ENCODE measurements at regions not wholly inside any gene's neighbourhood (a gene's known extent, or its start where the extent isn't known, plus 50 kb on each side); places are given as distances from the start of the nearest gene placed in this dataset.
"Not testable (repeated sequence)": the region's sequence is repeated elsewhere in the genome, so short reads cannot be mapped to it uniquely, and the experiment has no call there.

DNA sequence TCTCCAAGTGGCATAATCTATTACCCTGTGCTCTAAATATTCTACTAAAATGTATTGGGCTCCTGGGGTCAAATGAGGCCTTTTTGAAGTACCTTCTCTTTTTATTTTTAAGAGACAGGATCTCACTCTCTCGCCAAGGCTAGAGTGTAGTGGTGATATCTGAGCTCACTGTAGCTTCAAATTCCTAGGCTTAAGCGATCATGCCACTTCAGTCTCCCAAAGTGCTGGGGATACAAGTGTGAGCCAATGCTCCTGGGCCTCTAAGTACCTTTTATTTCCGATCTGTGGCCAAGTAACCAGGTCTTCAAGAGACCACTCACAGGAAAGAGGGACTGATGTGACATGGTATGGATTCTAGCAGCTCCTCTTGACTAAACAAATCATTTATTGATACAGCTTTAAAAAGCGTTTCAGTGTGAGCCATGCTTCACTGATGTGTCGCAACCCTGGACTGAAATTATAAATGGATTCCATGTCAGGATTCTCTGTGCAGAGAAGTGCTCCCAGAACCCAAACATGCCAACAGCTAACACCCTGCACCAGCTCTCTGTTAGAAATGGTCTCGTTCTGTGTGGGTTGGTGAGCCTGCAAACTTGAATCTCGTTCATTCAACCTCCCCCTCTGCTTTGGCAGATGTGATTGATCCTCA, 477.8 kb downstream of the HINT1 start:
- DNase-seq (ENCODE audit: missing footprints) (no peak), ATAC-seq (no peak)
- intact Hi-C loops (cut with DNase I) = no loop called here

DNA sequence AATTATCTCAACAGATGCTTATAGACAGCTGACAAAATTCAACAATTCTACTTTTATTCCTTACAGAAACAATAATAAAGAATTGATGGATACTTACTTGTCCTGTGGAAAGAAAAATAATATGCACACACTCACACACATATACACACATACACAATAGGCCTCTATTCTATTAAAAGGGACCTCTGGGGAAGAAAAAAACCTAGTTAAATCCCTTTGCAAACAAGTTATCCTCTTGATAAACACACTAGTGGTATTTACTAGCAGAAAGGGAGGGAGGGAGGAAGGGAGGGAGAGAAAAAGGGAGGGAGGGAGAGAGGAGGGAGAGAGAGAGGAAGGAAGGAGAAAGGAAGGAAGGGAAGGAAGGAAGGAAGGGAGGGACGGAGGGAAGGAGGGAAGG, 486.4 kb downstream of the HINT1 start:
- ATAC-seq = no peak
- intact Hi-C loops (cut with DNase I) = no loop called here
- no peak for DNase-seq (ENCODE audit: missing footprints)

DNA sequence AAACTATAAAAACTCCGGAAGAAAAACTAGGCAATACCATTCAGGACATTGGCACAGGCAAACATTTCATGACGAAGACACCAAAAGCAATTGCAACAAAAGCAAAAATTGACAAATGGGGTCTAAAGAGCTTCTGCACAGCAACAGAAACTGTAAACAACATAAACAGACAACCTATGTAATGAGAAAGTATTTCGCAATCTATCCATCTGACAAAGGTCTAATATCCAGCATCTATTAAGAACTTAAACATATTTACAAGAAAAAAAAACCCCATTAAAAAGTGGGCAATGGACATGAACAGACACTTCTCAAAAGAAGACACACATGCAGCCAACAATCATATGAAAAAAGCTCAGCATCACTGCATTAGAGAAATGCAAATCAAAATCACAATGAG, 498.6 kb downstream of the HINT1 start:
- no peak for ATAC-seq

DNA sequence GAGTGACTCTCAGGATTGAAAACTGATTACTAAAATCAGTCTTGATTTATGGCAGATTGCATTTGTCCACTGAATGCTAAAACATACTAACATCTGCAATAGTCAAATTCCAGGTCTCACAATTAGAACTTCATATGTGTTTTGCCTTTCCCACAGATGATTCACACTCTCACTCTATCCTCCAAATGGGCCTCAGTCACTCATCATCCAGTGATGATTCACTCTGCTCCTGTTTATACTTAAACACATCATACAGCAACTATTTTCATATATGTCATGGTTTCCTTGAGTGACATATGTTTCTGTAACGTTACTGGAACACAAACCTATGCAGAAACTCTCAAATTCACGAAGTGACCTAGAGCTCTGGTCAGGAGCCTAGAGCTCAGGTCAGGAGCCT, 512.9 kb downstream of the HINT1 start:
- intact Hi-C loops (cut with DNase I) = no loop called here
- ATAC-seq (no peak), DNase-seq (ENCODE audit: missing footprints) (no peak)

More for the DNA sequence above, 498.6 kb downstream of the HINT1 start:
- DNase-seq (ENCODE audit: missing footprints) = no peak
- intact Hi-C loops (cut with DNase I) = no loop called here

DNA sequence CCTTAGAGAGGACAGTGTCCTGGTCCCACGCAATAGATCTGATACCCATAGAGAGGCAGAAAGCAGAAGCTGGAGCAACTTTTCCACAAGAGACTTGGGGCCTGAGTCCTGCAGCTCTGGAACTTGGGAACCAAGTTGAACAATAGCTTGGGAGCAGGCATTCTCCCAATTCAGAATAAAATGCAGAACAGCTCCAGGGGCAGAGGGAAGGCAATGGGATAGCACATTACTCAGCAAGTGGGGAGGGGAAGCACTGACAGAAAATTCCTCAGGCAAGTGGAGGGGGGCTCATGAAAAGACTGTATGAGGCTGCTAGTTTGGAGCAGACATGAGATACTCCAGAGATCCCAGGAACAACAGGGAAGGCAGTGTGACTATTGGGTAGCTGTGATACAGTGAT, 513.6 kb downstream of the HINT1 start:
- no peak for DNase-seq (ENCODE audit: missing footprints)
- no peak for ATAC-seq
- intact Hi-C loops (cut with DNase I) = no loop called here

DNA sequence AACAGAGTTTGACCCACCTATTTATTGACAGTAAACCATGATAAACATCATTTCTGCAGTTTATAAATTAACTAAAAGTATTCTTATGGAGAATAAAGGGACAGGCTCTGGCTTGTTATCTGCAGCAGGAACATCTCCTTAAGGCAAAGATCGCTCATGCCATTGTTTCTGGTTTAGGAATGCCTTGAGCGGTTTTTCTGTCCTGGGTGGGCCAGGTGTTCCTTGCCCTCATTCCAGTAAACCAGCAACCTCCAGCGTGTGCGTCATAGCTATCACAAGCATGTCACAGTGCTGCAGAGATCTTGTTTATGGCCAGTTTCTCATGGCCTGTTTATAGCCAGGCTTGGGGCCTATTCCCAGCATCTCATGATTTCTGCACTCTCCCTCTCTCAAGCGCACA, 521.7 kb downstream of the HINT1 start:
- ATAC-seq (no peak), DNase-seq (ENCODE audit: missing footprints) (no peak)
- intact Hi-C loops (cut with DNase I) = no loop called here

DNA sequence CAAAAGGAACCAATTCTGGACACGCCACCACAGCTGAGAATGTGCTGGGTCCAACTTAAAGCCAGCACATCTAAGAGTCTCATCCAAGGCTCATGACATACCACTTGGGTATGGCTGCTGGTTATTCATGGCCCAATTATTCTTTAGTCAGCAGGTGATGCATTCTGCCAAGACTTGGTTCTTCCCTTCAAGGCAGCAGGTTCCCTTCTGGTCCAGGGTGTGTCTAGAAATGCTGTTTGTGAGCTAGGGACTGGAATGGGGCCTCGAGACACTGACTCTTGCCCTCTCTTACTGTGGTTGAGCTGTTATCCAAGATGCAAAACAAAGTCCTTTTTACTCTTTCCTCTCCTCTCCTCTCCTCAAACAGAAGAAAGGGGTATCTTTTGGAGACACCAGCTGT, 522.6 kb downstream of the HINT1 start:
- intact Hi-C loops (cut with DNase I) = no loop called here
- DNase-seq (ENCODE audit: missing footprints) = no peak
- no peak for ATAC-seq

DNA sequence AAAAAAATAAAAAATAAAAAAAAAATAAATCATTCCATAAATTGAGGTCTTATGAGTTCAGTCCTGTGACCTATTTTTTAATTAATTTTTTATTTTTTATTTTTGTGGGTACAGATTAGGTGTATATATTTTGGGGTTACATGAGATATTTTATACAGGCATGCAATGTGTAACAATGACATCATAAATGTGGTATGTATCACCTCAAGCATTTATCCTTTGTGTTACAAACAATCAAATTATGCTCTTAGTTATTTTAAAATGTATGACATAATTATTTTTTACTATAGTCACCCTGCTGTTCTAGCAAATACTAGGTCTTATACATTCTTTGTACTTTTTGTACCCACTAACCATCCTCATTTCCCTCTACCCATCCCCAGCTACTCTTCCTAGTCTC, 537.9 kb downstream of the HINT1 start:
- intact Hi-C loops (cut with DNase I) = loop anchor here (5.0 kb wide), 1 partner anchor 165 kb away; no protein-coding TSS in a partner anchor
- DNase-seq (ENCODE audit: missing footprints) (no peak), ATAC-seq (no peak)

DNA sequence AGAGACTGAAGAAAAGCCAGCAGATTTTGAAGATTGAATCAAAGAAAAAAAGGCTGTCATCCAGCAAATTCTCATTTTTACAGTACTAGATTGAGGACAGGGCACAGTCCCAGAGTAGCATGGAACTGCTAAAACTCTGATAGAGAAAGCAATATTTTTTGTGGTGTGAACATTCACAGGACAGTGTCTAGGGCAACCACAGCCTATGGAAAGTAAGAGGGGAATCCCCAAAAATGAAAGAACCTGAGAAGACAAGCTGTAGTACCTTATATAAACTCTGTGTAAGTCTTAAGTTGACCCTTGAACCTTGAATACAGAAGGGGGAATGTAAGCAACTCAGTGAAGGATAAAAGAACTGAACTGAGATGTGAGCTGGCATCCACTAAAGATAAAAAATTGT, 540.3 kb downstream of the HINT1 start:
- intact Hi-C loops (cut with DNase I) = loop anchor here (5.0 kb wide), 1 partner anchor 163 kb away; no protein-coding TSS in a partner anchor
- ATAC-seq (no peak), DNase-seq (ENCODE audit: missing footprints) (no peak)

DNA sequence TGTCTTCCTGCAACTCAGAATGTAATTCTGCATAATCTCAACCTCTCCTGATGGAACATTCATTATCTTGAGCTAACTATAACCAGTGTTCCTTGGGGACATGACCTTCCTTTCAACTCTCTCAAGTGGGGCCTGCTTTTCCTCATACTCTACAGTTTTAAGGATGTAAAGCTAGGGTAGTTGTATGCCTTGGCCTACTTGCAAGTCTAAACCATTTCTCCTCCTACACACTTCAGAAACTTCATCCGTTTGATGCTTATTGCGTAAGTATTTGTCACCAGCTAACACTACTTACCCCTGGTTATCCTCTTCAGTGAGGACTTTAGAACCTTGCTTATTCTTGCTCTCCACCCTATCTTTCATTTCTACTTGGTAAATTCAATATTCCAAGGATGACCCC, 548.9 kb downstream of the HINT1 start:
- ATAC-seq (no peak), DNase-seq (ENCODE audit: missing footprints) (no peak)
- intact Hi-C loops (cut with DNase I) = no loop called here

DNA sequence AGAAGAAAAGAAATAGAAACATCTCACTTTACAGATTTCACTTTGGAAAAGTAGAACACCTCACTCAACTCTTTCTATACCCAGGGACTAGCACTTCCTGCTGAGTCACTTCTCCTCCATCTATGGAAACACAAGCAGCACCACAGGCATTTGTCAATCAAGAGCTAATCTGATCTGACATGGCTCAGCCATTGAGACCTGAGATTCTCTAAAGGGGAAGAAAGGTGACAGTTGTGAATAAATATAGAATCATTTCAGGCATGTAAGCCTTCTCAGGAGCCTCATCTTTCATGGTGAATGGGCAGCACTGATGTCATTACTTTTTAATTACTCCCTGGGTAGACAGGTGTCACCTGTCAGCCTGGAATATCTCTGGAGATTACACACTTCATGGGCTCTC, 559.8 kb downstream of the HINT1 start:
- no peak for DNase-seq (ENCODE audit: missing footprints)
- intact Hi-C loops (cut with DNase I) = no loop called here
- no peak for ATAC-seq

DNA sequence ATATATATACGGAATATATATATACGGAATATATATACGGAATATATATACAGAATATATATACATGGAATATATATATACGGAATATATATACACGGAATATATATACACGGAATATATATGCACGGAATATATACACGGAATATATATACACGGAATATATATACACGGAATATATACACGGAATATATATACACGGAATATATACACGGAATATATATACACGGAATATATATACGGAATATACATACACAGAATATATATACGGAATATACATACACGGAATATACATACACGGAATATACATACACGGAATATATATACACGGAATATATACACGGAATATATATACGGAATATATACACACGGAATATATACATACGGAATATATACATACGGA, 568.4 kb downstream of the HINT1 start:
- intact Hi-C loops (cut with DNase I); ATAC-seq; DNase-seq (ENCODE audit: missing footprints): not testable (repeated sequence)

DNA sequence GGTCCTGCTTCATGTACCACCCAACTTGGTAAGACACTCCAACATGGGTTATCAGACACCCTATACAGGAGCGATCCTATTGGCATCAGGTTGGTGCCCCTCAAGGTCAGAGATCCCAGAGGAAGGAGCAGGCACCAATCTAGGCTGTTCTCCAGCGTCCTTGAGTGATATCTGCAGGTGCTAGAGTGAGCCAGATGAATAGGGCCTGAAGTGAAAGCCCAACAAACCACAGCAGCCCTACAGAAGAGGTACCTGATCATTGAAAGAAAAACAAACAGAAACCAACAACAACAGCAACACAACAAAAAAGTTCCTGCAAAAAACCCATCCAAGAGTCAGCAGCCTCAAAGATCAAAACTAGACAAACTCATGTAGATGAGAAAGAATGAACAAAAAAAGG, 584.8 kb downstream of the HINT1 start:
- intact Hi-C loops (cut with DNase I) = no loop called here

DNA sequence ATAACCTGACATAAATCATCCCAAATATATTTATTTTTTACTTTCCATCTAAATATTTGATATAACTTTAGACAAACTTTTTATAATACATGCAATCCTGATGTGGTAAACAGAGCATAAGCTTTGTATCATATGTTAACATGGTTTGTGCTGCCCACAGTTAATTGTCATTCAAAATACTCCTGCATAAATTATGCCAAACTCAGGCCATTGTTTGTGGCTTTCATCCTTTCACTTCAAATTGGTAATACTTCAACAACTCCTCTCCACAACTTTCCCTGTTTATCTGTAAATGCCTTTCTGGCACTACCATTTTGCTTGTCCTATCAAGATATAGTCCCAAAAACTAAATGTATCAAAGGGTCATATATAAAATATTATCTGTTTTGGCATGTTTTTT, 586.7 kb downstream of the HINT1 start:
- ATAC-seq (no peak), DNase-seq (ENCODE audit: missing footprints) (no peak)
- intact Hi-C loops (cut with DNase I) = no loop called here

More for the DNA sequence above, 584.8 kb downstream of the HINT1 start:
- DNase-seq (ENCODE audit: missing footprints) (no peak), ATAC-seq (no peak)

DNA sequence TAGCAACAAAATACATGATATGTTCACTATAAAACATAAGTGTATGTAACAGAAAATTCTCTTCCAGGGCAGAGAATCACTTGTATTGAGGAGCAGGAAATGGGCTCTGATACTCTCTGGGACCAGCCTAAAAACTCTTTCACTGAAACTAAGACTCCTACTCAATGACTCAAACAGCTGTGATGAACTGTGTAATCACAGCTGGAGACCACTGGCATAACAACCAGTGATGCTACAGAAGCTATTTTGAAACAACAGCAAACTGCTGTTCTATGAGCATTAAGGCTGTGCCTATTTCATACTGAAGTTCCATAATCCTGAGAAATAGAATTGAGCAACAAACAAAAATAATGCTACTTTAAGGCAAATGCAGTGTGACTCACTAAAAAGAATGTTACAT, 594.0 kb downstream of the HINT1 start:
- ATAC-seq = no peak

DNA sequence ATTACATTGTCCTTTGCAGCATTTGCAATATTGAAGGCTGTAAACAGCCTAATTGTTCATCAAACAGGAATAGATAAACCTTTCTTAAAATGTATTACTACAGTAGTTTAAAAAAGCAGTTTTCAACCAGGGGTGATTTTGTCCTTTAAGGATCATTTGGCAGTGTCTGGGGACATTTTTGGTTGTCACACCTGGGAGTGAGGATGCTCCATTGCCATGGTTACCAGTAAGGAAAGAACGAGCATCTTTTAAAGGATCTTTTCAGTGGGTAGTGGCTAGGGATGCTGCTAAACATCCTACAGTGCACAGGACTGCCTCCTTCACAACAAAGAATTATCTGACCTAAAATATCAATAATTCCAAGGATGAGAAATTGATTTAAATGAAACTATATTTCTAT, 596.3 kb downstream of the HINT1 start:
- no peak for DNase-seq (ENCODE audit: missing footprints)
- no peak for ATAC-seq

More for the DNA sequence above, 594.0 kb downstream of the HINT1 start:
- intact Hi-C loops (cut with DNase I) = no loop called here
- no peak for DNase-seq (ENCODE audit: missing footprints)

DNA sequence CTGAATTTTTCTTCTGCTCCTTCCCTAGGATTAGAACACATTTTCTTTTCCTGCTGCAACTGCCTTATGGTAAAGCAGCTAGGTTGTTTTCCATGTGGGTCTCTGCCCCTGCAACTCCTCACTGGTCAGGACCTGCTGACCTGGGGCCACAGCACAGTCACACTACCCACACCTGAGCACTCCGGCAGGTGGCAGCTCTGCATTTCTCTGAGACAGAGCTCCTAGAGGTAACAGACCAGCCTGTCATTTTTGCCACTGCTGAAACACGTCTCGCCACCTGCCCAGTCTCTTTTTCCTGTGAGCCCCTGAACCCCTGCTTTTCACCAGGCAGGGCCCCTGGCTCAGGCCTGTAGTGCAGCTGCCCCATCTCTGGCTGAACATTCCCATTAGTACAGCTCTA, 609.6 kb downstream of the HINT1 start:
- ATAC-seq = no peak
- DNase-seq (ENCODE audit: missing footprints) = no peak
- intact Hi-C loops (cut with DNase I) = no loop called here

More for the DNA sequence above, 596.3 kb downstream of the HINT1 start:
- intact Hi-C loops (cut with DNase I) = no loop called here

DNA sequence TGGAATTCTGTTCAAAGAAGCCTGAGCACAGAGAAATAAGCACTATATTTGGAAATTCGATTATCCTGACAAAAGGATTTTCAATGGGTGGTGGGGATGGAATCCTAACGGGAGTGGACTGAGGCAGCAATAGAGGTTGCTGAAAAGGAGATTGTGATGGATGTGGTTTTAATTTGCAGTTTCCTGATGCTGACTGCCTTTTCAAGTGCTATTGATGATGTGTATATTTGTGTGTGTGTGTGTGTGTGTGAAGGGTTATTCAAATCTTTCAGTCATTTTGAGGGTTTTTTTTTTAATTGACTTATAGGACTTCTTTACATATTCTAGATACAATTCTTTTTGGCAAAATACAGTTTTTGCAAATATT, 614.5 kb downstream of the HINT1 start:
- ATAC-seq = no peak
- no peak for DNase-seq (ENCODE audit: missing footprints)
- intact Hi-C loops (cut with DNase I) = no loop called here

DNA sequence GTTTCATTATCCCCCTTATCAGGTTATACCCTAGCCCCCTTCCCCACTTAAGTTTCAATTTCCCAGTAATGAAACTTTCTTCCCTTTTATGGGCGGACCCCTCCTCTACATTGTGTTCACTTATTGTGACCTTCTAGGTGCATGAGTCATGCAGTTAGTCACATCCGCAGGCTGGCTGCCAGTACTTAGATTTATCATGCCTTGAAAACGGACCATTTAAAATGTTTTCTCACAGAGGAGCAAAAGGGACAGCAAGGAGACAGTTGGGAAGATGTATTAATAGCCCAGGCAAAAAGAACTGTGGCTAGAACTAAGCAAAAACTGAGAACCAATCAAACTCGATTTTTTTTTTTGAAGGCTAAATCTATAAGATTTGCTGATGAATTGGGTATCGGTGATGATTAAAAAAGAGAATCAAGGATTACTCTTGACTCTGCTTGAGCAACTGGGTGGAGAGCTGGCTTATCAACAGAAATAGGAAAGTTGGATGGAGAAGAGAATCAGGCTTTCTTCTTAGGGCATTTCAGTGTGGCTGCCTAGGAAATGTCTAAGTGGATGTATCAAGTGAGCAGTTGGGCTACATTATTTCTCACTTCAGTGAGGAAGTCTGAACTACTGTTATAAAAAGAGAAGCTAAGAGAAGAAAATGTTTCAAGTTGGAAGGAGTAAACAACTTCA, 615.0 kb downstream of the HINT1 start:
- ATAC-seq = no peak
- intact Hi-C loops (cut with DNase I) = no loop called here
- no peak for DNase-seq (ENCODE audit: missing footprints)

DNA sequence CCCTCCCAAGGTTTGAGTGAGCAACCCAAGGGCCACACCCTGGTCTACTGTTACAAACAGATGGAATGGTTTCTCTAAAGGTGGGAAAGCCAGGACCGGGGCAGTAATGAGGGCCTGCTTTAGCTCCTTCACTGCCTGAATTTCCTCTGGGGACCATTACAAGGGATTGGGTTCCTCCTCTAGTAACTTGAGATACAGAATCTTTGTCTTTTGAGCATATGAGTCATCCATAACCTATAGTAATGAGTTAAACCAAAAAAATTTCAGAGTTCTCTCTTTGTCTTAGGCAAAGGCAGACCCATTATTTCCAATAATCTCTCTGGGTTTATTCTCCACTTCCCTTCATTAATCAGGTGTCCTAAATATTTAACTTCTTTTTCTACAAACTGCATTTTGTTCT, 618.8 kb downstream of the HINT1 start:
- DNase-seq (ENCODE audit: missing footprints) (no peak), ATAC-seq (no peak)
- intact Hi-C loops (cut with DNase I) = no loop called here

DNA sequence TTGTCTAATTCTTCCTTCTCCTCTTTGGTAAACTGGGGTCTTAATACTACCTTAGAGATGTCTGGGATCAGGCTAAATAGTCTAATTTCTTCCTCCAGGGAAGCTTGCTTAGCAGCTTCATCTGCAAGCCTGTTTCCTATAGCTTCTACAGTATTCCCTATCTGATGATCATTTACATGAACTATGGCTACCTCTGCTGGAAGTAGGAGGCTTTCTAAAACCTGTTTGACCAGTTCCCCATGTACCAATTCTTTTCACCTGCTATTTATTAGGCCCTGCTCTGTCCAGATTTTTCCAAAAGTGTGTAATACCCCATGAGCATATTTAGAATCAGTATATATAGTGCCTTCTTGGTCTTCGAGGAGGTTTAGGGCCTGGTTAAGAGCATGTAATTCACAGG, 619.8 kb downstream of the HINT1 start:
- intact Hi-C loops (cut with DNase I) = no loop called here
- ATAC-seq (no peak), DNase-seq (ENCODE audit: missing footprints) (no peak)

All from Right ventricle myocardium inferior (tissue), 1 donor.